K562 (cell line): ENCODE measurements at regions not wholly inside any gene's neighbourhood (a gene's known extent, or its start where the extent isn't known, plus 50 kb on each side); places are given as distances from the start of the nearest gene placed in this dataset.
A peak's percentile ranks its signal among the peaks of the same experiment; 100 is the strongest.

ENCODE experiments used
- ATAC-seq: fragments of 200-7000 bp; cut with Tn5 transposase; 3 replicates; pipeline ENCODE4 v1.9.1; 2020; ENCODE audit warnings: moderate library complexity
- BruUV-seq: library from RNA; stranded (reverse); fragments of 400-500 nt; replicated peaks from 2 replicates; lab custom pipeline; 2021; lab: Mats Ljungman, UMichigan
- CTCF ChIA-PET: fragments of 300-600 bp; formaldehyde crosslinking; extraction: SDS; loops from one replicate; lab custom pipeline; 2021; ENCODE audit warnings: low intra/inter-chr PET ratio; lab: Yijun Ruan, JAX
- POLR2A ChIA-PET: fragments of 300-600, 350-650 bp; sonication (Branson Sonifier 250); formaldehyde crosslinking; extraction: SDS; loops from one replicate; lab custom pipeline; 2021; ENCODE audit warnings: antibody characterized with exemption, inconsistent platforms; lab: Yijun Ruan, JAX
- DNase-seq, 4 experiments: peaks; one replicate each; pipeline versions ENCODE4 v3.0.0 to v3.0.0-alpha.2; 2011 to 2018; ENCODE audit warnings: low spot score in 3 of 4, mixed read lengths in 3 of 4; ENCODE audit errors: extremely low read depth in 1 of 4
- FAIRE-seq: peaks from 2 replicates; lab custom pipeline; 2011; peaks lifted over from hg19 to GRCh38; lab: Jason Lieb, UNC
- H2AFZ ChIP-seq: 2 replicates; pipeline ENCODE4 v1.6.0; 2011; ENCODE audit warnings: low read depth, low read length, control low read depth, inconsistent platforms
- H3K27ac ChIP-seq: fragments of 200-600 bp; 3 replicates; pipeline ENCODE4 v1.8.0; 2011; ENCODE audit warnings: low read depth, mild to moderate bottlenecking, control low read depth, inconsistent platforms, low read length, moderate library complexity, mixed read lengths; ENCODE audit errors: extremely low read depth
- H3K27me3 ChIP-seq, 2 experiments: fragments of 300-600 bp in 1 of 2; 2 replicates in 1 of 2; 3 replicates in 1 of 2; pipeline versions ENCODE4 v1.6.0 to v1.8.0; 2011; ENCODE audit warnings: inconsistent platforms in 2 of 2, low read length in 2 of 2, mild to moderate bottlenecking in 1 of 2, mixed read lengths in 1 of 2, moderate library complexity in 1 of 2; ENCODE audit not compliant: control insufficient read depth in 2 of 2, insufficient read depth in 2 of 2
- H3K36me3 ChIP-seq: fragments of 300-600 bp; 3 replicates; pipeline ENCODE4 v1.8.0; 2011; ENCODE audit warnings: mild to moderate bottlenecking, low read length, inconsistent platforms; ENCODE audit not compliant: control insufficient read depth, insufficient read depth
- H3K4me1 ChIP-seq, 2 experiments: fragments of 200-600 bp in 1 of 2; replicated peaks in 1 of 2; 2 replicates in 1 of 2; 3 replicates in 1 of 2; pipeline versions ENCODE4 v1.5.1 to v1.8.0; 2011; ENCODE audit warnings: inconsistent platforms in 2 of 2, low read length in 2 of 2, mild to moderate bottlenecking in 1 of 2, mixed read lengths in 1 of 2, moderate library complexity in 1 of 2; ENCODE audit not compliant: control insufficient read depth in 2 of 2, insufficient read depth in 2 of 2
- H3K4me2 ChIP-seq: 2 replicates; pipeline ENCODE4 v1.6.1; 2011; ENCODE audit warnings: low read length, control low read depth, inconsistent platforms, mixed read lengths; ENCODE audit not compliant: insufficient read depth
- H3K4me3 ChIP-seq: fragments of 200-600 bp; sonication (generic), shearing (Covaris generic); 2 replicates; pipeline ENCODE4 v1.5.1; 2016; ENCODE audit warnings: control low read depth, inconsistent platforms
- H3K79me2 ChIP-seq: fragments of 200-600 bp; 3 replicates; pipeline ENCODE4 v1.8.0; 2011; ENCODE audit warnings: low read length, inconsistent platforms; ENCODE audit not compliant: control insufficient read depth, insufficient read depth
- H3K9ac ChIP-seq, 2 experiments: 2 replicates each; pipeline versions ENCODE4 v1.6.0 to v1.6.1; 2011; ENCODE audit warnings: low read depth in 2 of 2, low read length in 2 of 2, control low read depth in 1 of 2, inconsistent platforms in 1 of 2, mild to moderate bottlenecking in 1 of 2, mixed read lengths in 1 of 2; ENCODE audit not compliant: insufficient read depth in 1 of 2
- H3K9me1 ChIP-seq: one replicate; pipeline ENCODE4 v1.6.0; 2011; ENCODE audit warnings: inconsistent platforms, mild to moderate bottlenecking, low read length, moderate library complexity; ENCODE audit not compliant: control insufficient read depth, insufficient read depth
- H3K9me3 ChIP-seq: replicated peaks from 2 replicates; pipeline ENCODE4 v1.5.1; 2011; ENCODE audit warnings: low read depth, low read length, inconsistent platforms; ENCODE audit not compliant: control insufficient read depth, insufficient read depth
- H4K20me1 ChIP-seq: replicated peaks from 2 replicates; pipeline ENCODE4 v1.6.1; 2011; ENCODE audit warnings: low read length, inconsistent platforms, mixed read lengths; ENCODE audit not compliant: control insufficient read depth, insufficient read depth
- CBFA2T3 ChIP-seq: fragments of 450-650 bp; IDR thresholded peaks from 2 replicates; pipeline ENCODE4 v1.6.1; 2017
- DACH1 ChIP-seq: fragments of 450-650 bp; IDR thresholded peaks from 2 replicates; pipeline ENCODE4 v1.6.1; 2018; ENCODE audit not compliant: partially characterized antibody
- DEAF1 ChIP-seq: fragments of 450-650 bp; formaldehyde crosslinking; IDR thresholded peaks from 2 replicates; pipeline ENCODE4 v1.4.0; 2020; ENCODE audit warnings: mild to moderate bottlenecking, moderate library complexity
- EP400 ChIP-seq: fragments of 450-650 bp; IDR thresholded peaks from 2 replicates; pipeline ENCODE4 v1.6.1; 2017; ENCODE audit warnings: antibody characterized with exemption, mild to moderate bottlenecking, moderate library complexity
- RAD21 ChIP-seq, 2 experiments: fragments of 250-450 bp in 1 of 2; fragments of 450-650 bp in 1 of 2; sonication (Bioruptor Pico) in 1 of 2; formaldehyde crosslinking in 1 of 2; IDR thresholded peaks in 1 of 2; conservative IDR thresholded peaks in 1 of 2; 2 replicates each; pipeline versions ENCODE4 v1.4.0 to v1.8.0; 2020 to 2022; ENCODE audit warnings: mild to moderate bottlenecking in 2 of 2, moderate library complexity in 1 of 2
- RBM15 ChIP-seq: fragments of 200-400 bp; formaldehyde crosslinking; IDR thresholded peaks from 2 replicates; pipeline ENCODE4 v1.6.1; 2018; ENCODE audit warnings: mild to moderate bottlenecking, low read length, moderate library complexity; ENCODE audit not compliant: insufficient read depth
- RUNX1 ChIP-seq: sonication (generic); IDR thresholded peaks from 2 replicates; pipeline ENCODE4 v1.6.1; 2016; ENCODE audit warnings: antibody characterized with exemption, low read depth
- SMC3 ChIP-seq: conservative IDR thresholded peaks from 2 replicates; pipeline ENCODE4 v1.6.1; 2011; ENCODE audit warnings: low read depth, low read length, improper control_type of control experiment; ENCODE audit not compliant: insufficient read depth
- SREBF1 ChIP-seq: fragments of 150-350 bp; IDR thresholded peaks from 2 replicates; pipeline ENCODE4 v1.6.1; 2014; ENCODE audit warnings: antibody characterized with exemption, low read depth, low read length, borderline replicate concordance
- TFAP4 ChIP-seq: sonication (generic); formaldehyde crosslinking; IDR thresholded peaks from 2 replicates; pipeline ENCODE4 v1.8.0; 2022; ENCODE audit warnings: missing genetic modification reagents, mild to moderate bottlenecking, moderate library complexity, borderline replicate concordance
- ZBTB26 ChIP-seq: fragments of 450-650 bp; formaldehyde crosslinking; IDR thresholded peaks from 2 replicates; pipeline ENCODE4 v1.4.0; 2022; ENCODE audit warnings: missing genetic modification characterization
- ZNF274 ChIP-seq: IDR thresholded peaks from 2 replicates; pipeline ENCODE4 v1.6.1; 2011; ENCODE audit warnings: low read depth, mild to moderate bottlenecking, low read length, moderate library complexity, borderline replicate concordance
- WGBS: fragments of 100-300 bp; shearing (Covaris generic); methylation state at CpG from one replicate; pipeline ENCODE4 v1.1.6; 2016; ENCODE audit warnings: low coverage, mixed read lengths; ENCODE audit not compliant: insufficient coverage; ENCODE audit errors: missing lambda C conversion rate; 5-methylcytosine and 5-hydroxymethylcytosine counted together
- in situ Hi-C: fragments of 300-500 bp; cut with MboI; formaldehyde crosslinking; loops from 4 replicates; pipeline ENCODE4 v1.15.0; 2018; ENCODE audit warnings: inconsistent platforms, mixed read lengths
- intact Hi-C: fragments of 100-400 bp; cut with micrococcal nuclease; formaldehyde crosslinking; loops from 2 replicates; pipeline ENCODE4 v1.14.2; 2022

GRCh38 chr7:51366930-51367613 lies 50.5 kb upstream of the COBL start:
- Histone ChIP-seq H3K9ac (no peak overlapping the region), H3K9me3 (no peaks in the 10 kb centered on the region), H3K4me1 (no peaks in the 10 kb centered on the region; a peak in 2 of 5 replicates), H3K79me2 (no peaks in the 10 kb centered on the region), H3K27me3 (peaks cover 0 to 10% of the 10 kb centered on the region in 2 experiments; a peak in 1 of 5 replicates), H3K36me3 (no peaks in the 10 kb centered on the region), H3K27ac (no peak overlapping the region), H3K9me1 (no peaks in the 10 kb centered on the region), H2AFZ (no peak overlapping the region), H3K4me3 (no peak overlapping the region), H3K4me2 (no peak overlapping the region), H4K20me1 (peaks cover 6% of the 10 kb centered on the region; the same call in 1 of the 2 replicates)
- ATAC-seq (peak; percentile 97), DNase-seq (peak; percentile 66 to 78 (median 66)), FAIRE-seq (peak; percentile 93)
- in situ Hi-C loops, result loop anchor here (25.0 kb wide), 1 partner anchor 1230 kb away; no protein-coding TSS in a partner anchor
- ChIA-PET CTCF (interaction anchor here (0.7 to 2.0 kb wide), 2 partner anchors 139 to 205 kb away, joined by 3 to 21 read pairs; no protein-coding TSS in a partner anchor), POLR2A (interaction anchor here (0.6 to 2.4 kb wide), 3 partner anchors 9 to 21 kb away, joined by 3 to 12 read pairs (median 5); no protein-coding TSS in a partner anchor)
- BruUV-seq, result no TSS peak
- 6% methylated on average over 6 of the region's 6 CpGs for WGBS
- intact Hi-C loops, result loop anchor here (1.0 to 10.0 kb wide), 3 partner anchors 142 to 1272 kb away; partner anchors contain the start of gene ZPBP
- TF ChIP-seq TFAP4 (peak; percentile 84), DACH1 (peak; percentile 58), ZBTB26 (CRISPR knock-in tag) (no peak), DEAF1 (peak; percentile 50; the same call in 1 of the 2 replicates), RUNX1 (no peak), RBM15 (no peak), CBFA2T3 (peak; percentile 49; the same call in 1 of the 2 replicates), RAD21 (CRISPR knock-in tag; conservative IDR thresholded peaks at IDR 0.05 in 1 of 2, IDR thresholded peaks at IDR 0.05 in 1 of 2) (peak; percentile 69 to 77), ZNF274 (no peak), SREBF1 (no peak), SMC3 (peak; percentile 47), EP400 (no peak)
